GM12864 (cell line): ENCODE measurements at regions not wholly inside any gene's neighbourhood (a gene's known extent, or its start where the extent isn't known, plus 50 kb on each side); places are given as distances from the start of the nearest gene placed in this dataset.

Source experiments
- DNase-seq: peaks from one replicate; pipeline ENCODE4 v3.0.0-alpha.2; 2011; ENCODE audit warnings: low read depth
- H3K4me3 ChIP-seq: 2 replicates; pipeline ENCODE4 v1.5.1; 2011; ENCODE audit warnings: mild to moderate bottlenecking, low read depth, low read length, control low read depth
- TF ChIP-seq, protein P1 (sequence below): IDR thresholded peaks from 2 replicates; pipeline ENCODE4 v1.5.1; 2011; ENCODE audit warnings: low read depth, mild to moderate bottlenecking, moderate library complexity, low read length, control low read depth, inconsistent platforms; ENCODE audit errors: missing control alignments

DNA sequence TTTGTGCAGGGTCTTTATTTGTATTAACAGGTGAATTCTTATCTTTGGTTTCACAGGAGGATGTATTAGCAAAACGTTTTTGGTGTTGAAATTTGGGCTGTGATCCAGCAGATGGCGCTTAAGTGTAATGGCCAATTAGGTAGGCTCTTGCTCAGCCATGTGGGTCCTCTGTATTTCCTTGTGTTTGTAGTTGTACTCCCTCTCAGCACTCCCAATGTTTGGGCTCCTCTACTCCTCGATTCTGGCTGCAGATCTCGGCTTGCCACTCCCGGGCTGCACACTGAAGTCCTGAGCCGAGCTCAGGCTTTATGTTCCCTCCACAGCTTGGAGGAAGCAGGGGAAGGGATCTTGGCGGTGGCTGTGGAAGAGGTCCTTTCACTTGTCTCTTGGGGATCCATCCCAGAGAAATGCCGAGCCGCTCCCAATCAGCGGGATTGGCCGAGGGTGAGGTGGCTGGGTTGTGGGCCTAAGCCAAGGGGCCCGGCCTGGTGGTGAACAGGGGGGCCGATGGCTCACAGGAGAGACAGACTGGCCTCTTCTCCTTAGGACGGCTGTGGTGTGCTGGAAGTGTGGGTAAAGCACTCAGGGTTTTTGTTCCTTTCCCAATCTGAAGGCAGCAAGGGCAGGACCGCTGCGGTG lies 133.7 kb downstream of the AEBP2 start:
- no peak for DNase-seq
- TF ChIP-seq, protein P1, sequence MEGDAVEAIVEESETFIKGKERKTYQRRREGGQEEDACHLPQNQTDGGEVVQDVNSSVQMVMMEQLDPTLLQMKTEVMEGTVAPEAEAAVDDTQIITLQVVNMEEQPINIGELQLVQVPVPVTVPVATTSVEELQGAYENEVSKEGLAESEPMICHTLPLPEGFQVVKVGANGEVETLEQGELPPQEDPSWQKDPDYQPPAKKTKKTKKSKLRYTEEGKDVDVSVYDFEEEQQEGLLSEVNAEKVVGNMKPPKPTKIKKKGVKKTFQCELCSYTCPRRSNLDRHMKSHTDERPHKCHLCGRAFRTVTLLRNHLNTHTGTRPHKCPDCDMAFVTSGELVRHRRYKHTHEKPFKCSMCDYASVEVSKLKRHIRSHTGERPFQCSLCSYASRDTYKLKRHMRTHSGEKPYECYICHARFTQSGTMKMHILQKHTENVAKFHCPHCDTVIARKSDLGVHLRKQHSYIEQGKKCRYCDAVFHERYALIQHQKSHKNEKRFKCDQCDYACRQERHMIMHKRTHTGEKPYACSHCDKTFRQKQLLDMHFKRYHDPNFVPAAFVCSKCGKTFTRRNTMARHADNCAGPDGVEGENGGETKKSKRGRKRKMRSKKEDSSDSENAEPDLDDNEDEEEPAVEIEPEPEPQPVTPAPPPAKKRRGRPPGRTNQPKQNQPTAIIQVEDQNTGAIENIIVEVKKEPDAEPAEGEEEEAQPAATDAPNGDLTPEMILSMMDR, result peak; percentile 62
- H3K4me3 ChIP-seq, result no peak overlapping the region

DNA sequence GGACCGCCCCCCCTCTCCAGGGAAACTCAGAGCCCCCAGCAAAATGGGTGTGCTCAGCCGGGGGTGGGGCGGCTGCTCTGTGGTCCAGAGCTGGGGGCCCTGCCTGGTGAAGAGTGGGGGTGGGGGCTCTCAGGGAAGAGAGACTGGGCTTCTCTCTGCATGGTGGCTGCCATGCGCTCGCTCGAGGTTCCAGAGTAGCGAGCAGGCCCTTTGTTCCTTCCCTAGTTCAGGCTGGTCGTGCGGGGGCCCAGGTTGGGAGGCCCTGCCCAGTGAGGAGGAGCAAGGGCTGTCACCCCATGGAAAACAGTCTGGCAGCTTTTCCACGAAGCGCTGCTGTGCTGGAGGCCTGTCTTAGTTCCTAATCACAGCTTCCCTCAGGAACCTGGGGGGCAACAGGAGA lies 134.6 kb downstream of the AEBP2 start:
- DNase-seq, result no peak
- TF ChIP-seq, protein P1, result no peak
- no peak overlapping the region for H3K4me3 ChIP-seq

DNA sequence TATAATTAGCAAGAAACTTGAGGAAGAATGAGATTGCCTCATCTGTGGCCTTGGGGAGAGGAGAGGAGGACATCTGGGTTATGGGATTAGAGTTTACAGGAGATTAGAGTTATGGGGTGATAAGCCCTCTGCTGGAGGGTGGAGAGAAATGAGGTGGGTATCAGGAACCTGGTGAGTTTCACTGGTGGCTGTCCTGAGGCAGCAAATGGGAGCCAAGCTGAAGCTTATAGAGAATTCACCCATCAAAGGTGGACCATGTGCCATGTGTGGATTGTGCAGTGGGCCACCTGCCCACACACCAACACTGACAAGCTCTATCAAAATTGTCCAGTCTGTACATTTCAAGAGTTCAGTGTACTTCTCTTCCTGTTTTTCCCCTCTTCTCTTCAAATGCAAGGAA lies 135.3 kb downstream of the AEBP2 start:
- no peak overlapping the region for H3K4me3 ChIP-seq
- DNase-seq, result no peak
- TF ChIP-seq, protein P1, result peak; percentile 23

DNA sequence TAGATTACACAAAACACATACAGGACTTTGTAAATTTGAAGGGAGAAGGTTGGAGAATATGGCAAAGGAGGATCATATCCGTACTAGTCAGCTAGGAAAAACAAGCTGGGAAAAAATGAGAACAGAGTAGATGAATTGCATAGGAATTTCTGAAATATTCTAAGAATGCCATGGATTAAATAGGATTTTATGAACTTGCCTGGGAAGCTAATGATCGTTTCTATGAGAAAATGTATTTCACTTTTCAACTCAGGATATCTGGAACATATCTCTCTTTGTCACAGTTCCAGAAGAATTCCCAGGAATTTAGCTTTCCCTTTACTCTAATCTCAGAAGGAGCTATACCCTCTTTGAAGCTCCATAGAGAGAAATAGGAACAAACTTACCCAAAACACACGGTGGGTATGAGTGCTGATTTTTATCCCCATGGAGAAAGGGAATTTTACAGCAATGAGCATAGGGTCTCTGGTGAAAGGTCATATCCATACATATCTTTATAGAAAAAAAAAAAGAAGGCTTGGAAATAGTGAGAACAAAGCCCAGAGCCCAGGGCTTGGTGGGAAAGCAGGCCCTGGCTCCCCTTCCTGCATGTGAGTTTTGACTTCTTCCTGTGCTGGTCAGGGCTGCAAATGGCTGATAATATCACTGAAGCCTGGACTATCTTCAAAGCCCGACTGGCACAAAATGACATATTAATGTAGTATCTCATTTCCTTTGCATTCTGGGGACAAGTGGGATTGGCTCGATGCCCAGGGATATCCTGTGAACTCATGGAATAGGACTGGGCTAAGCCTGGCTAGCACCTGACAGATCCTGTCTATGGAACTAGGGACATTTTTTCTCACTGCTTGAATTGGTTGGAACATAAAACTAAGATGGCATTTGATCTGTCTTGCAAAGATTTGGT lies 136.3 kb downstream of the AEBP2 start:
- no peak overlapping the region for H3K4me3 ChIP-seq
- no peak for DNase-seq
- TF ChIP-seq, protein P1, result no peak

DNA sequence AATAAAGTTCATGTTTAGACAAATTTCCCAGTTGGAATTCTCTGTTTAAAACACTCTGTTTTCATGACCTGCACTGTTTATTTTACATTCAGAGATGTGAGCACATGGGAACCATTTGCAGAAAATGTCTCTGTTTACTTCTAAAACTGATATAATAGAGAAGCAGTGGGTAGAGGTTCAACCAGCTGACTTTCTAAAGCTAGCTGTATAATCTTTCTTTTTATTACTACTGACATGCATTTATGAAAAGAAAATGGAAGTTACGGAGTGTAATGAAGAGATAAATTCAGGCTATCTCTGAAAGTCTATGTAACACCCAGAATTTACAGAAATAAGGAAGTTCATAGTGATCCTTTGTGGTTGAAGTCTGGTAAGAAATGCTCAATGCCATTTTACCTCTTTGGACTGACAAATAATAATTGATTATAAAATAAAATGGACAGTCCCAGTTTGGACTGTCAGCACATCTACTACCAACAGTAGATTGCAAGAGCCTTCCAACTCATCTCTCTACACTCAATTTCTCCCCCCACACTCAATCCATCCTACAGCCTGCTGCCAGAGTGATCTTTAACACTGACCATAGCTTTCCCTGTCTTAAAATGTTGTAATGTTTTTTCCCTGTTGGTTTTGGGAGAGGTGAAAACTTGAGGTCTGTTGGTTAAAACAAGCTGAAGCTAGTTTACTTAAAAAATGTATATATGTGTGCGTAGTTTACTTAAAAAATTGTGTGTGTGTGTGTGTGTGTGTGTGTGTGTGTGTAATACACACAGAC lies 137.4 kb downstream of the AEBP2 start:
- DNase-seq, result no peak
- H3K4me3 ChIP-seq, result no peak overlapping the region
- TF ChIP-seq, protein P1, result no peak

DNA sequence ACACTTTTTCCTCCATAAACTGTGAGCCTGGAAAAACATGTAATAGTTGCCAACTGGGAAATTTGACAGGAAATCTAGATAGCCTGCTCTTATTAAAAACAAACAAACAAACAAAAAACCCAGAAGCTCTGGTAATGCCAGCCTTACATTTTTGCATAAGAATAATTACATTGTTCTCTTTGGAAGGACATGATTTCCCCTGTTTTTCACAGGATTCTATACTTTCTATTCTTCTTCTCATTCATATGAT lies 137.9 kb downstream of the AEBP2 start:
- DNase-seq, result no peak
- TF ChIP-seq, protein P1, result no peak
- no peak overlapping the region for H3K4me3 ChIP-seq
